OCI-LY7 (cell line): ENCODE measurements at regions not wholly inside any gene's neighbourhood (a gene's known extent, or its start where the extent isn't known, plus 50 kb on each side); places are given as distances from the start of the nearest gene placed in this dataset.

Source experiments
- EZH2phosphoT487 ChIP-seq: fragments of 200-600 bp; sonication (generic); IDR thresholded peaks from 2 replicates; pipeline ENCODE4 v1.6.1; 2018; ENCODE audit warnings: low read depth, borderline replicate concordance, mild to moderate bottlenecking, mixed run types, antibody characterized with exemption, low read length, moderate library complexity, mixed read lengths
- TF ChIP-seq, protein P1 (sequence below): fragments of 200-600 bp; sonication (generic); conservative IDR thresholded peaks from 2 replicates; pipeline ENCODE4 v1.5.1; 2014; ENCODE audit warnings: mild to moderate bottlenecking, antibody characterized with exemption, low read length, moderate library complexity, mixed read lengths

DNA sequence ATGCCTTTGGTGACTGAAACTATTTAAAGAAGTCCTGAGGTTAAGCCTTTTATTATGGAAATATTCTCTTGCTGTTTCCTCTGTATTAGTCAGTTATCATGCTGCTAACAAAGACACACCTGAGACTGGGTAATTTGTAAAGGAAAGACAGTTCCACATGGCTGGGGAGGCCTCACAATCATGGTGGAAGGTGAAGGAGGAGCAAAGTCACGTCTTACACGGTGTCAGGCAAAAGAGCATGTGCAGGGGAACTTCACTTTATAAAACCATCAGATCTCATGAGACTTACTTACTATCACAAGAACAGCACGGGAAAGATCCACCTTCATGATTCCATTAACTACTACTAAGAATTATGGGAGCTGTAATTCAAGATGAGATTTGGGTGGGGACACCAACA, 121.2 kb upstream of the GPR26 start:
- TF ChIP-seq EZH2phosphoT487: no peak
- TF ChIP-seq, protein P1, sequence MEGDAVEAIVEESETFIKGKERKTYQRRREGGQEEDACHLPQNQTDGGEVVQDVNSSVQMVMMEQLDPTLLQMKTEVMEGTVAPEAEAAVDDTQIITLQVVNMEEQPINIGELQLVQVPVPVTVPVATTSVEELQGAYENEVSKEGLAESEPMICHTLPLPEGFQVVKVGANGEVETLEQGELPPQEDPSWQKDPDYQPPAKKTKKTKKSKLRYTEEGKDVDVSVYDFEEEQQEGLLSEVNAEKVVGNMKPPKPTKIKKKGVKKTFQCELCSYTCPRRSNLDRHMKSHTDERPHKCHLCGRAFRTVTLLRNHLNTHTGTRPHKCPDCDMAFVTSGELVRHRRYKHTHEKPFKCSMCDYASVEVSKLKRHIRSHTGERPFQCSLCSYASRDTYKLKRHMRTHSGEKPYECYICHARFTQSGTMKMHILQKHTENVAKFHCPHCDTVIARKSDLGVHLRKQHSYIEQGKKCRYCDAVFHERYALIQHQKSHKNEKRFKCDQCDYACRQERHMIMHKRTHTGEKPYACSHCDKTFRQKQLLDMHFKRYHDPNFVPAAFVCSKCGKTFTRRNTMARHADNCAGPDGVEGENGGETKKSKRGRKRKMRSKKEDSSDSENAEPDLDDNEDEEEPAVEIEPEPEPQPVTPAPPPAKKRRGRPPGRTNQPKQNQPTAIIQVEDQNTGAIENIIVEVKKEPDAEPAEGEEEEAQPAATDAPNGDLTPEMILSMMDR: no peak
